AG09319 (cell line): ENCODE measurements at regions not wholly inside any gene's neighbourhood (a gene's known extent, or its start where the extent isn't known, plus 50 kb on each side); places are given as distances from the start of the nearest gene placed in this dataset.
A peak's percentile ranks its signal among the peaks of the same experiment; 100 is the strongest.
"Not testable (repeated sequence)": the region's sequence is repeated elsewhere in the genome, so short reads cannot be mapped to it uniquely, and the experiment has no call there.

Source experiments
- DNase-seq: peaks from one replicate; pipeline ENCODE4 v3.0.0-alpha.2; 2010; ENCODE audit warnings: low read depth; ENCODE audit errors: extremely low read depth
- CTCF ChIP-seq: IDR thresholded peaks from 2 replicates; pipeline ENCODE4 v1.5.1; 2011; ENCODE audit warnings: low read depth, mild to moderate bottlenecking, inconsistent platforms, low read length, moderate library complexity

GRCh38 chr9:36461323-36461722 is 61.3 kb upstream of the RNF38 start:
- DNase-seq, result no peak
- TF ChIP-seq CTCF, result no peak

- not testable (repeated sequence) for DNase-seq
These were observed 58.4 kb upstream of the RNF38 start for GRCh38 chr9:36458430-36458915.

- DNase-seq, result no peak
These were observed 57.9 kb upstream of the RNF38 start for GRCh38 chr9:36457836-36458429.

GRCh38 chr9:36456480-36457065 is 56.5 kb upstream of the RNF38 start:
- no peak for TF ChIP-seq CTCF
- DNase-seq, result no peak

More at GRCh38 chr9:36457836-36458429, 57.9 kb upstream of the RNF38 start:
- no peak for TF ChIP-seq CTCF

GRCh38 chr9:36451949-36452348 is 51.9 kb upstream of the RNF38 start:
- TF ChIP-seq CTCF, result no peak
- no peak for DNase-seq

GRCh38 chr9:36450110-36450732 is 50.2 kb upstream of the RNF38 start:
- no peak for DNase-seq
- peak; percentile 75 for TF ChIP-seq CTCF
